Esophagus squamous epithelium (tissue), 5 donors: ENCODE measurements at regions not wholly inside any gene's neighbourhood (a gene's known extent, or its start where the extent isn't known, plus 50 kb on each side); places are given as distances from the start of the nearest gene placed in this dataset.

Source experiments
- DNase-seq: peaks from one replicate; lab custom pipeline; 2025; lab: John Stamatoyannopoulos, UW
- H3K27ac ChIP-seq, 4 donors: fragments of 200-600 bp; sonication (generic); one replicate each; pipeline ENCODE4 v1.5.1; 2016 to 2019; ENCODE audit warnings: mild to moderate bottlenecking in 1 of 4
- H3K27me3 ChIP-seq, 4 donors: fragments of 200-600 bp; sonication (generic); 1 replicate in 3 of 4; 2 replicates in 1 of 4; pipeline versions ENCODE4 v1.5.1 to v1.6.0; 2017 to 2021; ENCODE audit warnings: antibody characterized with exemption in 1 of 4
- H3K36me3 ChIP-seq, 3 donors: fragments of 200-600 bp; sonication (generic); one replicate each; pipeline ENCODE4 v1.5.1; 2016 to 2019
- H3K4me1 ChIP-seq, 3 donors: fragments of 200-600 bp; sonication (generic); one replicate each; pipeline ENCODE4 v1.5.1; 2017 to 2019
- H3K4me3 ChIP-seq, 4 donors: fragments of 200-600 bp; sonication (generic); 1 replicate in 3 of 4; 2 replicates in 1 of 4; pipeline ENCODE4 v1.5.1; 2016 to 2019; ENCODE audit warnings: mild to moderate bottlenecking in 2 of 4, moderate library complexity in 1 of 4
- H3K9me3 ChIP-seq, 3 donors: fragments of 200-600 bp; sonication (generic); one replicate each; pipeline ENCODE4 v1.5.1; 2016 to 2019
- POLR2A ChIP-seq, 4 donors: fragments of 450-650 bp; IDR thresholded peaks; one replicate each; pipeline ENCODE4 v1.6.1; 2017; ENCODE audit warnings: antibody characterized with exemption in 4 of 4, mild to moderate bottlenecking in 4 of 4, moderate library complexity in 3 of 4
- WGBS, 2 donors: methylation state at CpG; one replicate each; pipeline ENCODE4 v1.1.5; 2018; 5-methylcytosine and 5-hydroxymethylcytosine counted together
- intact Hi-C: fragments of 100-400 bp; cut with DNase I; formaldehyde crosslinking; loops from one replicate; pipeline ENCODE4 v1.15.0; 2022
- TF ChIP-seq, protein P1 (sequence below), 6 experiments: fragments of 450-650 bp in 4 of 6; fragments of 200-600 bp in 2 of 6; sonication (generic) in 2 of 6; IDR thresholded peaks; one replicate each; pipeline ENCODE4 v1.5.1; 2016 to 2019; ENCODE audit warnings: antibody characterized with exemption in 6 of 6, mild to moderate bottlenecking in 4 of 6, moderate library complexity in 4 of 6
- donor health status: DM: yes; HTN: yes; CAD: no.

DNA sequence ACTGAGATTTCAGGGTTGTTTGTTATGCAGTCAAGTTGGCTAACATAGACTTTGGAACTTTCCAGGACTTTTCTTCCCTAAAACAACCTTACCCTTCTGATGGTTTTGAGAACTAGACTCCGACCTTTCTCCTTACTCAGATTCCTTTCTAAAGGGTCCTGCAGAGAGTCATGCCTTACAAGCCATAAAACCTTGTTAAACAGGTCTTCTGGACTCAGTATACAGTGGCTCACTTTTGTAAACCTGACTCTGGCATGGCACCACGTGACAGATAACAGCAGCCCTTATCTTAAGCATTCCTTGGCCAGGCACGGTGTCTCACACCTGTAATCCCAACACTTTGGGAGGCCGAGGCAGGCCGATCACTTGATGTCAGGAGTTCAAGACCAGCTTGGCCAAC is 253.2 kb upstream of the RAB6C start:
- H3K27ac ChIP-seq = no peak overlapping the region
- peaks cover 0 to 17% (median 0%) of the 10 kb centered on the region in 3 donors for H3K4me1 ChIP-seq
- intact Hi-C loops = no loop called here
- DNase-seq = no peak
- no peaks in the 10 kb centered on the region for H3K9me3 ChIP-seq
- H3K36me3 ChIP-seq = no peaks in the 10 kb centered on the region
- peaks cover 0 to 5% (median 0%) of the 10 kb centered on the region in 4 donors for H3K27me3 ChIP-seq
- TF ChIP-seq, protein P1, sequence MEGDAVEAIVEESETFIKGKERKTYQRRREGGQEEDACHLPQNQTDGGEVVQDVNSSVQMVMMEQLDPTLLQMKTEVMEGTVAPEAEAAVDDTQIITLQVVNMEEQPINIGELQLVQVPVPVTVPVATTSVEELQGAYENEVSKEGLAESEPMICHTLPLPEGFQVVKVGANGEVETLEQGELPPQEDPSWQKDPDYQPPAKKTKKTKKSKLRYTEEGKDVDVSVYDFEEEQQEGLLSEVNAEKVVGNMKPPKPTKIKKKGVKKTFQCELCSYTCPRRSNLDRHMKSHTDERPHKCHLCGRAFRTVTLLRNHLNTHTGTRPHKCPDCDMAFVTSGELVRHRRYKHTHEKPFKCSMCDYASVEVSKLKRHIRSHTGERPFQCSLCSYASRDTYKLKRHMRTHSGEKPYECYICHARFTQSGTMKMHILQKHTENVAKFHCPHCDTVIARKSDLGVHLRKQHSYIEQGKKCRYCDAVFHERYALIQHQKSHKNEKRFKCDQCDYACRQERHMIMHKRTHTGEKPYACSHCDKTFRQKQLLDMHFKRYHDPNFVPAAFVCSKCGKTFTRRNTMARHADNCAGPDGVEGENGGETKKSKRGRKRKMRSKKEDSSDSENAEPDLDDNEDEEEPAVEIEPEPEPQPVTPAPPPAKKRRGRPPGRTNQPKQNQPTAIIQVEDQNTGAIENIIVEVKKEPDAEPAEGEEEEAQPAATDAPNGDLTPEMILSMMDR (IDR thresholded peaks at IDR 0.05) = no peak
- no peak for TF ChIP-seq POLR2A (IDR thresholded peaks at IDR 0.05)
- WGBS, 2 donors = 46 to 50% methylated on average over 4 to 5 of the region's 5 CpGs
- H3K4me3 ChIP-seq = no peak overlapping the region

DNA sequence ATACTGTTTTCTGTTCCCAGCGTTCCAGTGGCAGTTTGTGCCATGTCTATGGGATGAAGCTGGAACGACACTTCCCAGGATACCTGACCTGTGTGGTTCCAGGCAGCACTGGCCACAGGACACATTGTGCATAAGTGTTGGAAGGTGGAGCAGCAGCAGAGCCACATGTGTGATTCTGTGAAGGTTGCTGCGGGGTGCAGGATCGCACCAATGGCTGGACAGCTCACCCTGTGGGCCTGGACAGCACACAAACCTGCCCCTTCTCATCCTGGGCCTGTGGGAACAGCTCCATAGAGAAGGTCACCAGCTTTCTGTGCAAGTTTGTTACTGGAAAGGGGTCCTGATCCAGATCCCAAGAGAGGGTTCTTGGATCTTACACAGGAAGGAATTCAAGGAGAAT is 252.2 kb upstream of the RAB6C start:
- H3K27ac ChIP-seq = no peak overlapping the region
- H3K4me1 ChIP-seq = peaks cover 0 to 22% (median 0%) of the 10 kb centered on the region in 3 donors
- no peak overlapping the region for H3K4me3 ChIP-seq
- WGBS, 2 donors = 81 to 83% methylated on average over 1 to 4 of the region's 4 CpGs
- H3K27me3 ChIP-seq = no peaks in the 10 kb centered on the region
- intact Hi-C loops = no loop called here
- TF ChIP-seq, protein P1 (IDR thresholded peaks at IDR 0.05) = no peak
- TF ChIP-seq POLR2A (IDR thresholded peaks at IDR 0.05) = no peak
- H3K36me3 ChIP-seq = no peaks in the 10 kb centered on the region
- DNase-seq = no peak
- H3K9me3 ChIP-seq = no peaks in the 10 kb centered on the region

DNA sequence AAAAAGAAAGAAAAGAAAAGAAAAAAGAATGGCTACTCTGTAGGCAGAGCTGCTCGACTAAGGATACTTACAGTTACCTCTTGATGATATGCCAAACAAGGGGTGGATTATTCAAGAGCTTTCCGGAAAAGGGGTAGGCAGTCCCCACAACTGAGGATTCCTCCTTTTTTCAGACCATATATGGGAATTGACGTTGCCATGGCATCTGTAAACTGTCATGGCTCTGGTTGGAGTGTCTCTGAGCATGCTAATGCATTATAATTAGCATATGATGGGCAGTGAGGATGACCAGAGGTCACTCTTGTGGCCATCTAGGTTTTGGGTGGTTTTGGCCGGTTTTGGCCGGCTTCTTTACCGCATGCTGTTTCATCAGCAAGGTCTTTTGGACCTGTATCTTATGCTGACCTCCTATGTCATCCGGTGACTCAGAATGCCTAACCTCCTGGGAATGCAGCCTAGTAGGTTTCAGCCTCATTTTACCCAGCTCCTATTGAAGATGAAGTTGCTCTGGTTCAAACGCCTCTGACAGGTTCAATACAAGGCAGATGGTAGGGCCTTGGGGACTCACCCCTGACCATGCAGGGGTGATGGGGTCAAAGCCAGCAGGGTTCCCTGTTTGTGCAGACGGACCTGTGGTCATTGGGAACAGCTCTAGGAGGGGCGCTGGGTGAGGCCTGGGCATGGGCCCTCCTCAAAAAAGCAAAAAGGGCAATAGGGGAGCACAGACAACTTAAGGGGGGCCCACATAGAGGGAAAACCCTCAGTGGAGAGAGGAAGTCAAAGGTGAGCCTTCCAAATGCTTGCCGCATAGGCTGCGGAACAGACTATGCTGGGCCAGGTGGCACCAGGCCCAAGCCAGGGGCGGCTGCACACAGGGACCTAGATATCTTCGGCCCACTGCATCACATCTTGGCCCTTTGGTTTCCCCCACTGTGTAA is 251.2 kb upstream of the RAB6C start:
- 80 to 82% methylated on average over 10 to 13 of the region's 14 CpGs for WGBS, 2 donors
- peaks cover 0 to 22% (median 0%) of the 10 kb centered on the region in 3 donors for H3K4me1 ChIP-seq
- TF ChIP-seq POLR2A (IDR thresholded peaks at IDR 0.05) = no peak
- TF ChIP-seq, protein P1 (IDR thresholded peaks at IDR 0.05) = no peak
- H3K27ac ChIP-seq = no peak overlapping the region
- no peak overlapping the region for H3K4me3 ChIP-seq
- H3K27me3 ChIP-seq = no peaks in the 10 kb centered on the region
- intact Hi-C loops = no loop called here
- DNase-seq = no peak
- no peaks in the 10 kb centered on the region for H3K36me3 ChIP-seq
- H3K9me3 ChIP-seq = no peaks in the 10 kb centered on the region

DNA sequence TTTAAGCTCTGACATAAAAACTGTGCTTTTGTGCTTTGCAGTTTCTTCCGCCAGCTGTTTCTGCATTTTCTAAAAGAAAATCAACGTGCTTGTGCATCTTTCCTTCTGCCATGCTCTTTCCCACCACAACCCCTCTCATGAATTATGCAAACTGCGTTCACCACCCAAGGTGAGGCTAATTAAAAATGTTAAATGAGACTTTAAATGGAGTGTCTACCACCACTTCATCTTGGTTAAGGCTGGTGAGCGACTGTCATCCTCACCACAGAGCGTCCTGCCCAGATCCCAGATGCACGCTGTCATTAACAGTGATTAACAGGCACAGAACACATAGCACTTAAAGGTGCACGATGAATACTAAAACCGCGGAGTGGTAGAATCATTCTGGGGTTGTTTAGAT is 250.5 kb upstream of the RAB6C start:
- Histone ChIP-seq H3K27ac (no peak overlapping the region), H3K27me3 (no peaks in the 10 kb centered on the region), H3K9me3 (no peaks in the 10 kb centered on the region), H3K4me1 (peaks cover 0 to 22% (median 0%) of the 10 kb centered on the region in 3 donors), H3K36me3 (no peaks in the 10 kb centered on the region), H3K4me3 (no peak overlapping the region)
- DNase-seq = no peak
- WGBS, 2 donors = 86 to 90% methylated on average over 9 of the region's 9 CpGs
- TF ChIP-seq POLR2A (IDR thresholded peaks at IDR 0.05) = no peak
- TF ChIP-seq, protein P1 (IDR thresholded peaks at IDR 0.05) = no peak
- intact Hi-C loops = no loop called here

DNA sequence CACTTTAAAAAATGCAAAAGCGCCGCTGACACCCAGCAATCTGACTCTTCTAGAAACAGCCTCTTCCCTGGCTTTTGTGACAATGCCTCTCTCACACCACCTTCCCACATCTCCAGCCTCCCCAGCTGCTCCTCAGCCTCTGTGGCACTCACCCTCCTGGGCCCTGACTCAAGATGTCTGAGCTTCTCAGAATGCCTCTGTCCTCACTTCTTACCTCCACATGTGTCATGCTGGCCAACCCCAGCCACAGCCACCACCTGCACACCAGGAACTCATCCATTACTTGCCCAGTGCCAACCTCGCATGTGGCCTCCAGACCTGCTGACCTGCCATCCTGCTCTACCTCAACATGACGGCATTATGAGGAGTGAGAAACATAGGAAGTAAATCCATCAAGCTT is 249.8 kb upstream of the RAB6C start:
- intact Hi-C loops = no loop called here
- WGBS, 2 donors = 83 to 99% methylated on average over 4 of the region's 4 CpGs
- H3K36me3 ChIP-seq = no peaks in the 10 kb centered on the region
- no peak for DNase-seq
- H3K9me3 ChIP-seq = no peaks in the 10 kb centered on the region
- H3K27ac ChIP-seq = no peak overlapping the region
- H3K27me3 ChIP-seq = no peaks in the 10 kb centered on the region
- no peak overlapping the region for H3K4me3 ChIP-seq
- H3K4me1 ChIP-seq = peaks cover 0 to 22% (median 0%) of the 10 kb centered on the region in 3 donors
- no peak for TF ChIP-seq POLR2A (IDR thresholded peaks at IDR 0.05)
- TF ChIP-seq, protein P1 (IDR thresholded peaks at IDR 0.05) = no peak
